Lower leg skin (tissue), 4 donors: ENCODE measurements at regions not wholly inside any gene's neighbourhood (a gene's known extent, or its start where the extent isn't known, plus 50 kb on each side); places are given as distances from the start of the nearest gene placed in this dataset.

ENCODE experiments used
- DNase-seq, 2 donors: peaks; one replicate each; pipeline ENCODE4 v3.0.0-alpha.2; 2019; ENCODE audit warnings: low spot score in 2 of 2
- H3K4me3 ChIP-seq: fragments of 200-600 bp; sonication (generic); 2 replicates; pipeline ENCODE4 v1.5.1; 2017; ENCODE audit warnings: mild to moderate bottlenecking, low read depth; ENCODE audit not compliant: poor library complexity, severe bottlenecking
- CTCF ChIP-seq, 3 donors: fragments of 450-650 bp; IDR thresholded peaks; one replicate each; pipeline ENCODE4 v1.5.1; 2016; ENCODE audit warnings: antibody characterized with exemption in 3 of 3, mild to moderate bottlenecking in 3 of 3, moderate library complexity in 2 of 3
- POLR2A ChIP-seq, 2 donors: fragments of 450-650 bp; IDR thresholded peaks; one replicate each; pipeline ENCODE4 v1.6.1; 2016 to 2017; ENCODE audit warnings: antibody characterized with exemption in 2 of 2, mild to moderate bottlenecking in 1 of 2, moderate library complexity in 1 of 2
- WGBS, 2 donors: methylation state at CpG; one replicate each; pipeline ENCODE4 v1.1.5; 2018; 5-methylcytosine and 5-hydroxymethylcytosine counted together
- intact Hi-C: fragments of 100-400 bp; cut with DNase I; formaldehyde crosslinking; loops from one replicate; pipeline ENCODE4 v1.15.0; 2023; ENCODE audit warnings: low total_unique reads

GRCh38 chr11:70725278-70725677 lies 326.9 kb downstream of the CTTN start:
- TF ChIP-seq POLR2A (IDR thresholded peaks at IDR 0.05) (no peak), CTCF (IDR thresholded peaks at IDR 0.05) (no peak)
- intact Hi-C loops, result no loop called here
- H3K4me3 ChIP-seq, result no peak overlapping the region
- 46 to 59% methylated on average over 10 of the region's 10 CpGs for WGBS, 2 donors
- DNase-seq, result no peak

- intact Hi-C loops, result no loop called here
- H3K4me3 ChIP-seq, result no peak overlapping the region
- TF ChIP-seq POLR2A (IDR thresholded peaks at IDR 0.05), result no peak
- TF ChIP-seq CTCF (IDR thresholded peaks at IDR 0.05), result no peak
- WGBS, 2 donors, result 66 to 73% methylated on average over 7 of the region's 7 CpGs
- DNase-seq, result no peak
Observed at GRCh38 chr11:70725739-70726138, 327.4 kb downstream of the CTTN start.

GRCh38 chr11:70727021-70727420 lies 328.7 kb downstream of the CTTN start:
- no peak for DNase-seq
- 90 to 92% methylated on average over 5 of the region's 5 CpGs for WGBS, 2 donors
- intact Hi-C loops, result no loop called here
- H3K4me3 ChIP-seq, result no peak overlapping the region
- TF ChIP-seq POLR2A (IDR thresholded peaks at IDR 0.05) (no peak), CTCF (IDR thresholded peaks at IDR 0.05) (no peak)

GRCh38 chr11:70727899-70728620 lies 329.7 kb downstream of the CTTN start:
- no peak for DNase-seq

GRCh38 chr11:70729949-70730348 lies 331.6 kb downstream of the CTTN start:
- no peak for TF ChIP-seq CTCF (IDR thresholded peaks at IDR 0.05)
- TF ChIP-seq POLR2A (IDR thresholded peaks at IDR 0.05), result no peak
- H3K4me3 ChIP-seq, result no peak overlapping the region
- WGBS, 2 donors, result 47 to 55% methylated on average over 6 of the region's 6 CpGs
- intact Hi-C loops, result no loop called here
- DNase-seq, result no peak

More at GRCh38 chr11:70727899-70728620, 329.7 kb downstream of the CTTN start:
- TF ChIP-seq POLR2A (IDR thresholded peaks at IDR 0.05) (no peak), CTCF (IDR thresholded peaks at IDR 0.05) (no peak)
- WGBS, 2 donors, result 51 to 53% methylated on average over 15 of the region's 15 CpGs
- no peak overlapping the region for H3K4me3 ChIP-seq
- intact Hi-C loops, result no loop called here

- no peak overlapping the region for H3K4me3 ChIP-seq
- no peak for DNase-seq
- intact Hi-C loops, result no loop called here
- WGBS, 2 donors, result 88 to 95% methylated on average over 6 of the region's 6 CpGs
- TF ChIP-seq POLR2A (IDR thresholded peaks at IDR 0.05) (no peak), CTCF (IDR thresholded peaks at IDR 0.05) (no peak)
Observed at GRCh38 chr11:70730411-70730810, 332.1 kb downstream of the CTTN start.
